Uterus (tissue), 2 donors: ENCODE measurements at regions not wholly inside any gene's neighbourhood (a gene's known extent, or its start where the extent isn't known, plus 50 kb on each side); places are given as distances from the start of the nearest gene placed in this dataset.

Experiments used
- POLR2A ChIP-seq, 2 donors: fragments of 450-650 bp; IDR thresholded peaks; one replicate each; pipeline ENCODE4 v1.6.1; 2016; ENCODE audit warnings: antibody characterized with exemption in 2 of 2, mild to moderate bottlenecking in 1 of 2, moderate library complexity in 1 of 2
- TF ChIP-seq, protein P1 (sequence below), 4 experiments: fragments of 200-600 bp in 2 of 4; fragments of 450-650 bp in 2 of 4; sonication (generic) in 2 of 4; IDR thresholded peaks; one replicate each; pipeline ENCODE4 v1.5.1; 2016 to 2019; ENCODE audit warnings: antibody characterized with exemption in 4 of 4, mild to moderate bottlenecking in 2 of 4, moderate library complexity in 1 of 4

DNA sequence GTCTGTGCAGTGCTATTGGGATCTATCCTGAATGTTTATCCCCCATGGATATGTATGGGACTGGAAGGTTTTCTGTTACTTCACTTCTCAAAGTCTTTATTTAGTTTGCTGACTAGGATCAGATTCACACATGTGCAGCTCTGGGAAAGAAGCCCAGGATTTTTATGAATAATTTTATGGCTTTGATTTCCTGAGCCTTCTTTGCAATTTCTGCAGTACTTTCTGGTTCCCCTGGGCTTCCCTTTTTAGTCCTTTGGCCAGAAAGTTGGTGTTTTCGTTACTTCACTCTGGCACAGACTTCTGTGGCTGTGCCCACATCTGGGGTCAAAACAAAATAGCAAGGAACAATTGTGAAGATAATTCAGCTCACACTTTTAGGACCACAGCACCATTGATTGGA is 721.0 kb downstream of the OTOL1 start:
- TF ChIP-seq POLR2A (IDR thresholded peaks at IDR 0.05) = no peak
- TF ChIP-seq, protein P1, sequence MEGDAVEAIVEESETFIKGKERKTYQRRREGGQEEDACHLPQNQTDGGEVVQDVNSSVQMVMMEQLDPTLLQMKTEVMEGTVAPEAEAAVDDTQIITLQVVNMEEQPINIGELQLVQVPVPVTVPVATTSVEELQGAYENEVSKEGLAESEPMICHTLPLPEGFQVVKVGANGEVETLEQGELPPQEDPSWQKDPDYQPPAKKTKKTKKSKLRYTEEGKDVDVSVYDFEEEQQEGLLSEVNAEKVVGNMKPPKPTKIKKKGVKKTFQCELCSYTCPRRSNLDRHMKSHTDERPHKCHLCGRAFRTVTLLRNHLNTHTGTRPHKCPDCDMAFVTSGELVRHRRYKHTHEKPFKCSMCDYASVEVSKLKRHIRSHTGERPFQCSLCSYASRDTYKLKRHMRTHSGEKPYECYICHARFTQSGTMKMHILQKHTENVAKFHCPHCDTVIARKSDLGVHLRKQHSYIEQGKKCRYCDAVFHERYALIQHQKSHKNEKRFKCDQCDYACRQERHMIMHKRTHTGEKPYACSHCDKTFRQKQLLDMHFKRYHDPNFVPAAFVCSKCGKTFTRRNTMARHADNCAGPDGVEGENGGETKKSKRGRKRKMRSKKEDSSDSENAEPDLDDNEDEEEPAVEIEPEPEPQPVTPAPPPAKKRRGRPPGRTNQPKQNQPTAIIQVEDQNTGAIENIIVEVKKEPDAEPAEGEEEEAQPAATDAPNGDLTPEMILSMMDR (IDR thresholded peaks at IDR 0.05) = no peak
